DMS53 (cell line): ENCODE measurements at regions not wholly inside any gene's neighbourhood (a gene's known extent, or its start where the extent isn't known, plus 50 kb on each side); places are given as distances from the start of the nearest gene placed in this dataset.
"Not testable (repeated sequence)": the region's sequence is repeated elsewhere in the genome, so short reads cannot be mapped to it uniquely, and the experiment has no call there.

Experiments used
- DNase-seq: peaks from one replicate; lab custom pipeline; 2025; lab: John Stamatoyannopoulos, UW

GRCh38 chr11:134725716-134726639 is 313.9 kb upstream of the B3GAT1 start:
- DNase-seq, result peak; percentile 82

GRCh38 chr11:134725211-134725610 is 313.2 kb upstream of the B3GAT1 start:
- DNase-seq, result no peak

GRCh38 chr11:134724779-134725140 is 312.7 kb upstream of the B3GAT1 start:
- DNase-seq, result peak; percentile 23

- no peak for DNase-seq
Observed at GRCh38 chr11:134724106-134724778, 312.2 kb upstream of the B3GAT1 start.

- DNase-seq, result not testable (repeated sequence)
Observed at GRCh38 chr11:134720691-134721070, 308.6 kb upstream of the B3GAT1 start.

- DNase-seq, result not testable (repeated sequence)
Observed at GRCh38 chr11:134719940-134720690, 308.1 kb upstream of the B3GAT1 start.

GRCh38 chr11:134719397-134719796 is 307.4 kb upstream of the B3GAT1 start:
- no peak for DNase-seq

GRCh38 chr11:134716582-134716981 is 304.5 kb upstream of the B3GAT1 start:
- DNase-seq, result no peak

- DNase-seq, result peak; percentile 8
Observed at GRCh38 chr11:134714021-134714656, 302.1 kb upstream of the B3GAT1 start.

GRCh38 chr11:134712228-134713145 is 300.4 kb upstream of the B3GAT1 start:
- no peak for DNase-seq

- no peak for DNase-seq
Observed at GRCh38 chr11:134711588-134711987, 299.5 kb upstream of the B3GAT1 start.

- DNase-seq, result no peak
Observed at GRCh38 chr11:134710861-134711407, 298.9 kb upstream of the B3GAT1 start.

- no peak for DNase-seq
Observed at GRCh38 chr11:134705858-134706257, 293.8 kb upstream of the B3GAT1 start.

- DNase-seq, result no peak
Observed at GRCh38 chr11:134702827-134703226, 290.8 kb upstream of the B3GAT1 start.

- DNase-seq, result peak; percentile 63
Observed at GRCh38 chr11:134701564-134702165, 289.6 kb upstream of the B3GAT1 start.

GRCh38 chr11:134700101-134700640 is 288.1 kb upstream of the B3GAT1 start:
- DNase-seq, result no peak

GRCh38 chr11:134696455-134696854 is 284.4 kb upstream of the B3GAT1 start:
- DNase-seq, result no peak

- DNase-seq, result no peak
Observed at GRCh38 chr11:134691985-134692384, 279.9 kb upstream of the B3GAT1 start.

- DNase-seq, result no peak
Observed at GRCh38 chr11:134691295-134691873, 279.3 kb upstream of the B3GAT1 start.

GRCh38 chr11:134689886-134690285 is 277.8 kb upstream of the B3GAT1 start:
- DNase-seq, result no peak
